ENCODE measurements at regions not wholly inside any gene's neighbourhood (a gene's known extent, or its start where the extent isn't known, plus 50 kb on each side); places are given as distances from the start of the nearest gene placed in this dataset.

- H3K27me3 ChIP-seq (ENCODE audit: low read length) = no peaks in the 10 kb centered on the region
- no peaks in the 10 kb centered on the region for H3K9me3 ChIP-seq (ENCODE audit: low read length)
- no peak overlapping the region for H3K9ac ChIP-seq (ENCODE audit: low read length)
- H2AFZ ChIP-seq (ENCODE audit: low read length) = no peak overlapping the region
- H3K36me3 ChIP-seq (ENCODE audit: insufficient read depth, low read length) = no peaks in the 10 kb centered on the region
- no peak overlapping the region for H3K4me2 ChIP-seq (ENCODE audit: low read depth, low read length, poor library complexity, severe bottlenecking)
- H3K4me3 ChIP-seq (ENCODE audit: low read length) = no peak overlapping the region
- no peaks in the 10 kb centered on the region for H3K4me1 ChIP-seq (ENCODE audit: low read length)
- no peaks in the 10 kb centered on the region for H3K79me2 ChIP-seq (ENCODE audit: low read length)
- H3K27ac ChIP-seq (ENCODE audit: low read length) = no peak overlapping the region
- H4K20me1 ChIP-seq (ENCODE audit: insufficient read depth, low read depth, low read length) = no peaks in the 10 kb centered on the region
- no peaks in the 10 kb centered on the region for H3K9me2 ChIP-seq (replicated peaks; ENCODE audit: insufficient read depth, low read length)
- DNase-seq = peak; percentile 43
Observed at GRCh38 chr1:196143602-196144342, 464.5 kb downstream of the KCNT2 start.

GRCh38 chr1:196142111-196142640, 466.1 kb downstream of the KCNT2 start:
- Histone ChIP-seq H3K79me2 (ENCODE audit: low read length) (no peaks in the 10 kb centered on the region), H3K4me3 (ENCODE audit: low read length) (no peak overlapping the region), H3K9ac (ENCODE audit: low read length) (no peak overlapping the region), H2AFZ (ENCODE audit: low read length) (no peak overlapping the region), H3K4me2 (ENCODE audit: low read depth, low read length, poor library complexity, severe bottlenecking) (no peak overlapping the region), H3K4me1 (ENCODE audit: low read length) (no peaks in the 10 kb centered on the region), H3K9me2 (replicated peaks; ENCODE audit: insufficient read depth, low read length) (no peaks in the 10 kb centered on the region), H3K9me3 (ENCODE audit: low read length) (no peaks in the 10 kb centered on the region), H3K36me3 (ENCODE audit: insufficient read depth, low read length) (no peaks in the 10 kb centered on the region), H3K27ac (ENCODE audit: low read length) (no peak overlapping the region), H4K20me1 (ENCODE audit: insufficient read depth, low read depth, low read length) (no peaks in the 10 kb centered on the region), H3K27me3 (ENCODE audit: low read length) (no peaks in the 10 kb centered on the region)
- no peak for DNase-seq

- H2AFZ ChIP-seq (ENCODE audit: low read length) = no peak overlapping the region
- H4K20me1 ChIP-seq (ENCODE audit: insufficient read depth, low read depth, low read length) = no peaks in the 10 kb centered on the region
- no peaks in the 10 kb centered on the region for H3K9me2 ChIP-seq (replicated peaks; ENCODE audit: insufficient read depth, low read length)
- no peaks in the 10 kb centered on the region for H3K4me1 ChIP-seq (ENCODE audit: low read length)
- H3K9me3 ChIP-seq (ENCODE audit: low read length) = no peaks in the 10 kb centered on the region
- no peaks in the 10 kb centered on the region for H3K36me3 ChIP-seq (ENCODE audit: insufficient read depth, low read length)
- no peak overlapping the region for H3K4me2 ChIP-seq (ENCODE audit: low read depth, low read length, poor library complexity, severe bottlenecking)
- H3K27ac ChIP-seq (ENCODE audit: low read length) = no peak overlapping the region
- no peak overlapping the region for H3K4me3 ChIP-seq (ENCODE audit: low read length)
- no peak overlapping the region for H3K9ac ChIP-seq (ENCODE audit: low read length)
- no peaks in the 10 kb centered on the region for H3K27me3 ChIP-seq (ENCODE audit: low read length)
- H3K79me2 ChIP-seq (ENCODE audit: low read length) = no peaks in the 10 kb centered on the region
- DNase-seq = no peak
Observed at GRCh38 chr1:196136396-196136795, 471.8 kb downstream of the KCNT2 start.

- Histone ChIP-seq H3K36me3 (ENCODE audit: insufficient read depth, low read length) (no peaks in the 10 kb centered on the region), H3K4me3 (ENCODE audit: low read length) (no peak overlapping the region), H2AFZ (ENCODE audit: low read length) (no peak overlapping the region), H3K27me3 (ENCODE audit: low read length) (no peaks in the 10 kb centered on the region), H3K4me1 (ENCODE audit: low read length) (no peaks in the 10 kb centered on the region), H3K27ac (ENCODE audit: low read length) (no peak overlapping the region), H4K20me1 (ENCODE audit: insufficient read depth, low read depth, low read length) (no peaks in the 10 kb centered on the region), H3K4me2 (ENCODE audit: low read depth, low read length, poor library complexity, severe bottlenecking) (no peak overlapping the region), H3K79me2 (ENCODE audit: low read length) (no peaks in the 10 kb centered on the region), H3K9me2 (replicated peaks; ENCODE audit: insufficient read depth, low read length) (no peaks in the 10 kb centered on the region), H3K9ac (ENCODE audit: low read length) (no peak overlapping the region), H3K9me3 (ENCODE audit: low read length) (0 out of 2 replicates have a peak, but pooled peaks cover 3% of the 10 kb centered on the region)
- DNase-seq = no peak
Observed at GRCh38 chr1:196131691-196132090, 476.5 kb downstream of the KCNT2 start.

- Histone ChIP-seq H4K20me1 (ENCODE audit: insufficient read depth, low read depth, low read length) (no peaks in the 10 kb centered on the region), H3K9me2 (replicated peaks; ENCODE audit: insufficient read depth, low read length) (no peaks in the 10 kb centered on the region), H3K4me2 (ENCODE audit: low read depth, low read length, poor library complexity, severe bottlenecking) (no peak overlapping the region), H3K4me3 (ENCODE audit: low read length) (no peak overlapping the region), H3K36me3 (ENCODE audit: insufficient read depth, low read length) (no peaks in the 10 kb centered on the region), H2AFZ (ENCODE audit: low read length) (no peak overlapping the region), H3K27ac (ENCODE audit: low read length) (no peak overlapping the region), H3K4me1 (ENCODE audit: low read length) (no peaks in the 10 kb centered on the region), H3K79me2 (ENCODE audit: low read length) (no peaks in the 10 kb centered on the region), H3K27me3 (ENCODE audit: low read length) (no peaks in the 10 kb centered on the region), H3K9ac (ENCODE audit: low read length) (no peak overlapping the region), H3K9me3 (ENCODE audit: low read length) (0 out of 2 replicates have a peak, but pooled peaks cover 3% of the 10 kb centered on the region)
- no peak for DNase-seq
Observed at GRCh38 chr1:196128835-196129234, 479.4 kb downstream of the KCNT2 start.

- Histone ChIP-seq H3K9ac (ENCODE audit: low read length) (no peak overlapping the region), H4K20me1 (ENCODE audit: insufficient read depth, low read depth, low read length) (no peaks in the 10 kb centered on the region), H3K4me1 (ENCODE audit: low read length) (no peaks in the 10 kb centered on the region), H2AFZ (ENCODE audit: low read length) (no peak overlapping the region), H3K27me3 (ENCODE audit: low read length) (no peaks in the 10 kb centered on the region), H3K9me3 (ENCODE audit: low read length) (peaks cover 16% of the 10 kb centered on the region), H3K27ac (ENCODE audit: low read length) (no peak overlapping the region), H3K79me2 (ENCODE audit: low read length) (no peaks in the 10 kb centered on the region), H3K36me3 (ENCODE audit: insufficient read depth, low read length) (no peaks in the 10 kb centered on the region), H3K4me3 (ENCODE audit: low read length) (no peak overlapping the region), H3K4me2 (ENCODE audit: low read depth, low read length, poor library complexity, severe bottlenecking) (no peak overlapping the region), H3K9me2 (replicated peaks; ENCODE audit: insufficient read depth, low read length) (no peaks in the 10 kb centered on the region)
- DNase-seq = no peak
Observed at GRCh38 chr1:196121181-196121580, 487.1 kb downstream of the KCNT2 start.

- no peak overlapping the region for H3K4me3 ChIP-seq (ENCODE audit: low read length)
- H3K27ac ChIP-seq (ENCODE audit: low read length) = no peak overlapping the region
- no peaks in the 10 kb centered on the region for H3K4me1 ChIP-seq (ENCODE audit: low read length)
- no peaks in the 10 kb centered on the region for H3K9me2 ChIP-seq (replicated peaks; ENCODE audit: insufficient read depth, low read length)
- H2AFZ ChIP-seq (ENCODE audit: low read length) = no peak overlapping the region
- H4K20me1 ChIP-seq (ENCODE audit: insufficient read depth, low read depth, low read length) = no peaks in the 10 kb centered on the region
- no peak overlapping the region for H3K9ac ChIP-seq (ENCODE audit: low read length)
- H3K79me2 ChIP-seq (ENCODE audit: low read length) = no peaks in the 10 kb centered on the region
- H3K4me2 ChIP-seq (ENCODE audit: low read depth, low read length, poor library complexity, severe bottlenecking) = no peak overlapping the region
- H3K27me3 ChIP-seq (ENCODE audit: low read length) = no peaks in the 10 kb centered on the region
- H3K36me3 ChIP-seq (ENCODE audit: insufficient read depth, low read length) = no peaks in the 10 kb centered on the region
- no peak for DNase-seq
- H3K9me3 ChIP-seq (ENCODE audit: low read length) = peaks cover 4% of the 10 kb centered on the region; the same call in 1 of the 2 replicates
Observed at GRCh38 chr1:196115646-196116045, 492.6 kb downstream of the KCNT2 start.

GRCh38 chr1:196114193-196114592, 494.0 kb downstream of the KCNT2 start:
- H3K27me3 ChIP-seq (ENCODE audit: low read length) = no peaks in the 10 kb centered on the region
- no peaks in the 10 kb centered on the region for H3K9me3 ChIP-seq (ENCODE audit: low read length)
- H3K4me1 ChIP-seq (ENCODE audit: low read length) = no peaks in the 10 kb centered on the region
- H3K79me2 ChIP-seq (ENCODE audit: low read length) = no peaks in the 10 kb centered on the region
- H4K20me1 ChIP-seq (ENCODE audit: insufficient read depth, low read depth, low read length) = no peaks in the 10 kb centered on the region
- no peak overlapping the region for H3K27ac ChIP-seq (ENCODE audit: low read length)
- no peaks in the 10 kb centered on the region for H3K36me3 ChIP-seq (ENCODE audit: insufficient read depth, low read length)
- no peak for DNase-seq
- H3K9me2 ChIP-seq (replicated peaks; ENCODE audit: insufficient read depth, low read length) = no peaks in the 10 kb centered on the region
- H3K9ac ChIP-seq (ENCODE audit: low read length) = no peak overlapping the region
- H3K4me3 ChIP-seq (ENCODE audit: low read length) = no peak overlapping the region
- no peak overlapping the region for H2AFZ ChIP-seq (ENCODE audit: low read length)
- no peak overlapping the region for H3K4me2 ChIP-seq (ENCODE audit: low read depth, low read length, poor library complexity, severe bottlenecking)

Data from Karpas-422 (cell line).